H1 (cell line): ENCODE measurements at regions not wholly inside any gene's neighbourhood (a gene's known extent, or its start where the extent isn't known, plus 50 kb on each side); places are given as distances from the start of the nearest gene placed in this dataset.

Experiments
- CTCF ChIA-PET: fragments of 300-600 bp; sonication (Branson Sonifier 250); formaldehyde crosslinking; loops from one replicate; lab custom pipeline; 2021; ENCODE audit not compliant: partially characterized antibody; lab: Charles Lee
- POLR2A ChIA-PET: fragments of 300-600 bp; sonication (Branson Sonifier 250); formaldehyde crosslinking; loops from one replicate; lab custom pipeline; 2021; ENCODE audit warnings: inconsistent platforms; ENCODE audit not compliant: partially characterized antibody; lab: Charles Lee
- DNase-seq, 2 experiments: peaks; one replicate each; pipeline versions ENCODE4 v3.0.0 to v3.0.0-alpha.2; 2010 to 2022; ENCODE audit warnings: low spot score in 2 of 2, low read depth in 1 of 2, mixed read lengths in 1 of 2
- FAIRE-seq: peaks from 2 replicates; lab custom pipeline; 2011; peaks lifted over from hg19 to GRCh38; lab: Jason Lieb, UNC
- H2AFZ ChIP-seq: 2 replicates; pipeline ENCODE4 v1.8.1; 2012; ENCODE audit warnings: low read length, inconsistent platforms
- H2AK5ac ChIP-seq: 2 replicates; pipeline ENCODE4 v1.6.1; 2013; ENCODE audit warnings: low read depth, low read length
- H2BK120ac ChIP-seq: replicated peaks from 2 replicates; pipeline ENCODE3; 2013; ENCODE audit warnings: low read depth, low read length, inconsistent platforms
- H2BK12ac ChIP-seq: 2 replicates; pipeline ENCODE4 v1.6.1; 2013; ENCODE audit warnings: low read depth, low read length
- H2BK15ac ChIP-seq: 2 replicates; pipeline ENCODE4 v1.6.1; 2013; ENCODE audit warnings: low read length
- H2BK20ac ChIP-seq: 2 replicates; pipeline ENCODE4 v1.6.1; 2013; ENCODE audit warnings: low read length
- H2BK5ac ChIP-seq: 2 replicates; pipeline ENCODE4 v1.6.1; 2013; ENCODE audit warnings: low read depth, low read length
- H3K14ac ChIP-seq: 2 replicates; pipeline ENCODE4 v1.6.1; 2013; ENCODE audit warnings: inconsistent platforms; ENCODE audit not compliant: insufficient read length
- H3K18ac ChIP-seq: 2 replicates; pipeline ENCODE4 v1.6.1; 2013; ENCODE audit warnings: low read length; ENCODE audit errors: extremely low read depth
- H3K23ac ChIP-seq: 2 replicates; pipeline ENCODE4 v1.6.1; 2013; ENCODE audit warnings: inconsistent platforms; ENCODE audit not compliant: insufficient read length
- H3K23me2 ChIP-seq: 2 replicates; pipeline ENCODE4 v1.6.1; 2013; ENCODE audit warnings: low read depth, low read length
- H3K27ac ChIP-seq: 2 replicates; pipeline ENCODE4 v1.6.1; 2011; ENCODE audit warnings: low read depth, low read length, inconsistent platforms
- H3K27me3 ChIP-seq, 4 experiments: replicated peaks in 1 of 4; 1 replicate in 1 of 4; 2 replicates in 3 of 4; pipeline versions ENCODE4 v1.6.1 to v1.8.1; 2011 to 2013; ENCODE audit warnings: low read length in 3 of 4, mild to moderate bottlenecking in 3 of 4, inconsistent platforms in 2 of 4, mixed read lengths in 2 of 4, moderate library complexity in 1 of 4; ENCODE audit not compliant: control insufficient read depth in 3 of 4, insufficient read depth in 3 of 4; ENCODE audit errors: extremely low read depth in 1 of 4
- H3K36me3 ChIP-seq, 4 experiments: 2 replicates each; pipeline versions ENCODE4 v1.6.1 to v1.8.1; 2011 to 2013; ENCODE audit warnings: mild to moderate bottlenecking in 4 of 4, low read length in 3 of 4, moderate library complexity in 2 of 4, control low read depth in 1 of 4, inconsistent platforms in 1 of 4; ENCODE audit not compliant: insufficient read depth in 4 of 4, control insufficient read depth in 2 of 4
- H3K4ac ChIP-seq: replicated peaks from 2 replicates; pipeline ENCODE3; 2013; ENCODE audit warnings: low read length, low read depth, mixed read lengths, inconsistent platforms; ENCODE audit not compliant: insufficient read length
- H3K4me1 ChIP-seq, 4 experiments: replicated peaks in 1 of 4; 1 replicate in 1 of 4; 2 replicates in 3 of 4; pipeline versions ENCODE4 v1.6.1 to v1.8.1; 2011 to 2013; ENCODE audit warnings: low read length in 3 of 4, inconsistent platforms in 2 of 4, mixed read lengths in 1 of 4; ENCODE audit not compliant: insufficient read depth in 4 of 4, control insufficient read depth in 3 of 4
- H3K4me2 ChIP-seq, 2 experiments: 2 replicates each; pipeline versions ENCODE4 v1.6.1 to v1.8.1; 2011 to 2013; ENCODE audit warnings: low read depth in 2 of 2, low read length in 2 of 2, control low read depth in 1 of 2, inconsistent platforms in 1 of 2, mild to moderate bottlenecking in 1 of 2; ENCODE audit not compliant: insufficient read depth in 1 of 2
- H3K4me3 ChIP-seq, 4 experiments: fragments of 200-600, 300-600 bp in 1 of 4; sonication (generic), shearing (Covaris generic), sonication (Bioruptor Twin) in 1 of 4; 2 replicates each; pipeline versions ENCODE4 v1.5.1 to v1.8.1; 2011 to 2016; ENCODE audit warnings: low read length in 4 of 4, low read depth in 3 of 4, control low read depth in 2 of 4, inconsistent platforms in 2 of 4, mild to moderate bottlenecking in 2 of 4, mixed read lengths in 1 of 4, moderate library complexity in 1 of 4; ENCODE audit not compliant: insufficient read depth in 2 of 4; ENCODE audit errors: extremely low read depth in 1 of 4
- H3K56ac ChIP-seq: replicated peaks from 2 replicates; pipeline ENCODE3; 2013; ENCODE audit warnings: low read depth, mild to moderate bottlenecking, mixed read lengths, low read length, inconsistent platforms; ENCODE audit not compliant: insufficient read length
- H3K79me1 ChIP-seq: 2 replicates; pipeline ENCODE4 v1.6.1; 2013; ENCODE audit warnings: low read depth, low read length, control low read depth
- H3K79me2 ChIP-seq, 2 experiments: 2 replicates each; pipeline versions ENCODE4 v1.6.1 to v1.8.1; 2012 to 2013; ENCODE audit warnings: low read length in 2 of 2, mild to moderate bottlenecking in 2 of 2, inconsistent platforms in 1 of 2; ENCODE audit not compliant: insufficient read depth in 2 of 2, control insufficient read depth in 1 of 2
- H3K9ac ChIP-seq, 4 experiments: replicated peaks in 1 of 4; 1 replicate in 1 of 4; 2 replicates in 3 of 4; pipeline versions ENCODE4 v1.6.1 to v1.8.1; 2011 to 2013; ENCODE audit warnings: low read depth in 3 of 4, low read length in 3 of 4, control low read depth in 2 of 4, mild to moderate bottlenecking in 2 of 4, moderate library complexity in 2 of 4, inconsistent platforms in 1 of 4; ENCODE audit errors: extremely low read depth in 1 of 4
- H3K9me3 ChIP-seq, 2 experiments: 2 replicates each; pipeline versions ENCODE4 v1.6.1 to v1.8.1; 2012 to 2013; ENCODE audit warnings: mild to moderate bottlenecking in 2 of 2, moderate library complexity in 2 of 2, control low read depth in 1 of 2, inconsistent platforms in 1 of 2, low read depth in 1 of 2, low read length in 1 of 2, mixed read lengths in 1 of 2; ENCODE audit not compliant: insufficient read depth in 2 of 2
- H4K20me1 ChIP-seq, 2 experiments: replicated peaks in 1 of 2; 2 replicates each; pipeline versions ENCODE3 to v1.8.1; 2011 to 2013; ENCODE audit warnings: inconsistent platforms in 2 of 2, low read length in 2 of 2, mild to moderate bottlenecking in 1 of 2; ENCODE audit not compliant: insufficient read depth in 2 of 2, control insufficient read depth in 1 of 2
- H4K5ac ChIP-seq: 2 replicates; pipeline ENCODE4 v1.6.1; 2013; ENCODE audit warnings: low read length, low read depth, mixed read lengths, inconsistent platforms; ENCODE audit not compliant: insufficient read length
- H4K8ac ChIP-seq: 2 replicates; pipeline ENCODE4 v1.8.0; 2013; ENCODE audit warnings: mild to moderate bottlenecking, moderate library complexity, low read length, inconsistent platforms; ENCODE audit not compliant: insufficient read depth; ENCODE audit errors: extremely low read depth
- H4K91ac ChIP-seq: replicated peaks from 2 replicates; pipeline ENCODE3; 2013; ENCODE audit warnings: low read length, mixed read lengths, inconsistent platforms; ENCODE audit not compliant: insufficient read length
- CTCF ChIP-seq, 3 experiments: IDR thresholded peaks; 1 replicate in 2 of 3; 2 replicates in 1 of 3; pipeline versions ENCODE4 v1.5.1 to v1.6.1; 2011; ENCODE audit warnings: low read length in 3 of 3, mild to moderate bottlenecking in 3 of 3, inconsistent platforms in 2 of 3, low read depth in 1 of 3, moderate library complexity in 1 of 3; ENCODE audit not compliant: insufficient read depth in 1 of 3; ENCODE audit errors: control extremely low read depth in 1 of 3
- GABPA ChIP-seq: IDR thresholded peaks from 2 replicates; pipeline ENCODE4 v1.6.1; 2011; ENCODE audit warnings: mild to moderate bottlenecking, low read length, moderate library complexity, borderline replicate concordance; ENCODE audit not compliant: insufficient read depth
- MAFK ChIP-seq: IDR thresholded peaks from 2 replicates; pipeline ENCODE4 v1.6.1; 2012; ENCODE audit warnings: low read depth, mild to moderate bottlenecking, improper control_type of control experiment, low read length
- RAD21 ChIP-seq, 2 experiments: IDR thresholded peaks in 1 of 2; conservative IDR thresholded peaks in 1 of 2; 2 replicates each; pipeline ENCODE4 v1.6.1; 2011; ENCODE audit warnings: low read depth in 2 of 2, low read length in 2 of 2, improper control_type of control experiment in 1 of 2, inconsistent platforms in 1 of 2, mild to moderate bottlenecking in 1 of 2, moderate library complexity in 1 of 2
- TEAD4 ChIP-seq: IDR thresholded peaks from 2 replicates; pipeline ENCODE4 v1.6.1; 2012; ENCODE audit warnings: low read depth, low read length, inconsistent platforms, mixed read lengths
- WGBS, 2 experiments: shearing (Covaris generic) in 1 of 2; methylation state at CpG; one replicate each; pipeline versions ENCODE4 v1.1.6 to v1.1.7; 2013 to 2015; ENCODE audit warnings: low lambda C conversion rate in 2 of 2, mixed read lengths in 2 of 2, inconsistent platforms in 1 of 2, low coverage in 1 of 2, missing lambda C conversion rate in 1 of 2; ENCODE audit not compliant: insufficient replicate concordance in 2 of 2, insufficient coverage in 1 of 2, insufficient read length in 1 of 2; ENCODE audit errors: extremely low coverage in 1 of 2, missing lambda C conversion rate in 1 of 2; 5-methylcytosine and 5-hydroxymethylcytosine counted together

GRCh38 chr7:112550468-112551060, 69.8 kb downstream of the LSMEM1 start:
- no peak overlapping the region for H3K14ac ChIP-seq
- no peak overlapping the region for H2BK20ac ChIP-seq
- FAIRE-seq (peak; percentile 78), DNase-seq (no peak)
- no peak overlapping the region for H2BK12ac ChIP-seq
- POLR2A ChIA-PET = no interaction called here
- 42% methylated on average over 2 of the region's 2 CpGs; no CpG with 5 or more reads in 1 of the 2 experiments for WGBS, 2 experiments
- no peak overlapping the region for H3K27ac ChIP-seq
- no peak overlapping the region for H2AFZ ChIP-seq
- H2BK120ac ChIP-seq = no peak overlapping the region
- no peak overlapping the region for H3K23ac ChIP-seq
- H3K4ac ChIP-seq = no peak overlapping the region
- H3K4me3 ChIP-seq = no peak overlapping the region
- H3K79me1 ChIP-seq = no peaks in the 10 kb centered on the region
- H3K56ac ChIP-seq = no peak overlapping the region
- no peaks in the 10 kb centered on the region for H3K27me3 ChIP-seq
- no peak overlapping the region for H3K4me2 ChIP-seq
- no peak overlapping the region for H4K8ac ChIP-seq
- H2BK5ac ChIP-seq = no peak overlapping the region
- peaks cover 0 to 9% of the 10 kb centered on the region in 2 experiments; a peak in 1 of 4 replicates for H3K9me3 ChIP-seq
- H3K4me1 ChIP-seq = no peaks in the 10 kb centered on the region
- H2AK5ac ChIP-seq = no peak overlapping the region
- H3K9ac ChIP-seq = no peak overlapping the region
- no peaks in the 10 kb centered on the region for H3K23me2 ChIP-seq
- CTCF ChIA-PET = interaction anchor here (0.7 to 2.1 kb wide), 26 partner anchors 10 to 871 kb away, joined by 3 to 10 read pairs (median 3); no protein-coding TSS in a partner anchor
- no peak overlapping the region for H3K18ac ChIP-seq
- no peaks in the 10 kb centered on the region for H3K79me2 ChIP-seq
- no peak overlapping the region for H2BK15ac ChIP-seq
- TF ChIP-seq RAD21 (IDR thresholded peaks at IDR 0.05 in 1 of 2, conservative IDR thresholded peaks at IDR 0.05 in 1 of 2; ENCODE audit: low read depth in 2 of 2, low read length in 2 of 2) = peak; percentile 96
- TF ChIP-seq GABPA = no peak
- 0 out of 2 replicates have a peak, but pooled peaks have one; percentile 9 for TF ChIP-seq MAFK
- TF ChIP-seq CTCF (IDR thresholded peaks at IDR 0.05; ENCODE audit: control extremely low read depth in 1 of 3, insufficient read depth in 1 of 3, low read depth in 1 of 3, low read length in 3 of 3) = peak in 2 of 3 experiments; percentile 70 to 86; a peak in 3 of 4 replicates
- TF ChIP-seq TEAD4 = peak; percentile 79
- no peak overlapping the region for H4K91ac ChIP-seq
- H3K36me3 ChIP-seq = no peaks in the 10 kb centered on the region
- no peak overlapping the region for H4K5ac ChIP-seq
- no peaks in the 10 kb centered on the region for H4K20me1 ChIP-seq
